Upper lobe of left lung (tissue), 4 donors: ENCODE measurements at regions not wholly inside any gene's neighbourhood (a gene's known extent, or its start where the extent isn't known, plus 50 kb on each side); places are given as distances from the start of the nearest gene placed in this dataset.
"Not testable (repeated sequence)": the region's sequence is repeated elsewhere in the genome, so short reads cannot be mapped to it uniquely, and the experiment has no call there.

ENCODE experiments used
- CTCF ChIP-seq, 6 experiments: fragments of 450-650 bp in 4 of 6; fragments of 200-600 bp in 2 of 6; sonication (generic) in 2 of 6; IDR thresholded peaks; one replicate each; pipeline ENCODE4 v1.5.1; 2016 to 2019; ENCODE audit warnings: antibody characterized with exemption in 6 of 6
- EP300 ChIP-seq, 4 donors: sonication (generic); formaldehyde crosslinking; IDR thresholded peaks; one replicate each; pipeline ENCODE4 v1.5.1; 2017; ENCODE audit warnings: antibody characterized with exemption in 4 of 4, control low read depth in 2 of 4
- POLR2A ChIP-seq, 4 donors: fragments of 450-650 bp; IDR thresholded peaks; one replicate each; pipeline ENCODE4 v1.5.1; 2016 to 2017; ENCODE audit warnings: antibody characterized with exemption in 4 of 4, mild to moderate bottlenecking in 2 of 4
- POLR2AphosphoS5 ChIP-seq, 2 donors: sonication (generic); formaldehyde crosslinking; IDR thresholded peaks; one replicate each; pipeline ENCODE4 v1.5.1; 2017; ENCODE audit warnings: antibody characterized with exemption in 2 of 2

- TF ChIP-seq CTCF, POLR2A, POLR2AphosphoS5, EP300 (IDR thresholded peaks at IDR 0.05): not testable (repeated sequence)
Observed at GRCh38 chr4:116619508-116619907, 465.9 kb downstream of the TRAM1L1 start.
